Stimulated activated CD8-positive, alpha-beta memory T cell treated with anti-CD3 and anti-CD28 coated beads, Interleukin-7, amount 100 ng/mL, for 4 hours (primary cell): ENCODE measurements at regions not wholly inside any gene's neighbourhood (a gene's known extent, or its start where the extent isn't known, plus 50 kb on each side); places are given as distances from the start of the nearest gene placed in this dataset.

Experiments used
- DNase-seq, 2 donors: peaks; one replicate each; pipeline ENCODE4 v3.0.0-alpha.2; 2020; ENCODE audit warnings: low read depth in 2 of 2

DNA sequence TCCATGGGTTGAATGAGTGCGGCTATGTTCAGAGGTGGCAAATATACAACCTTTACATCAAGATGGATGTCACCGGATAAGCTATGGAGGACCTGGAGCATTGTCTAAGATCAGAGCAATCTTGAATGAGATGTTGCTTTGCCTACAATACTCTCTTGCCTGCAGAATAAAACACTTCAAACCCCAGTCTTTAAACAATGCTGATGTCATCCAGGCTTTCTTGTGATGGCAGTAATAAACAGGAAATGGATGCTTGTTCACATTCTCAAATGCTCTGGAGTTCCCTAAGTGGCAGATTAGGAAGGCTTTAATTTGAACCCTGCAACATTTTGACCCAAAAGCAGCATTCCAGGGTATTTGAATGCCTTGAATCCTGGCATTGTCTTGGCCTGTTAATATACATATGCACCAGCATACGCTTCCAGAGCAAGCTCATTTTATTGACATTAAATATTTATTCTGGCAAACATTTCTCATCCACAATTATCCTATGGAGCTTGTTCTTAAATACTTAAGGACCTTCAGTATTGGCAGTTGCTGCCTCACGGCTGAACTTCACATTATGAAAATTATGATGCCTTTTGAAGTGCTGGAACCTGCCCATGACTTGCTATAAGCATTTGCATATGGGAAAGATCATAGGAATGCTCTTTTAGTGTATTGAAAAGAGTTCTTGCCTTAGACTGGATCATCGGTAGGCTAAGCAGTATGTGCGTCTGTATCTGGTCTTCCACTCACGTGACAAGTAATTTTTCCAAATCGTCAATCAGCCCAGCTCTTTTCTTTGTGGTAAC is 422.7 kb downstream of the SIPA1L2 start:
- no peak for DNase-seq

- DNase-seq, result no peak
Measured at GRCh38 chr1:232204269-232204668, 425.7 kb downstream of the SIPA1L2 start.

DNA sequence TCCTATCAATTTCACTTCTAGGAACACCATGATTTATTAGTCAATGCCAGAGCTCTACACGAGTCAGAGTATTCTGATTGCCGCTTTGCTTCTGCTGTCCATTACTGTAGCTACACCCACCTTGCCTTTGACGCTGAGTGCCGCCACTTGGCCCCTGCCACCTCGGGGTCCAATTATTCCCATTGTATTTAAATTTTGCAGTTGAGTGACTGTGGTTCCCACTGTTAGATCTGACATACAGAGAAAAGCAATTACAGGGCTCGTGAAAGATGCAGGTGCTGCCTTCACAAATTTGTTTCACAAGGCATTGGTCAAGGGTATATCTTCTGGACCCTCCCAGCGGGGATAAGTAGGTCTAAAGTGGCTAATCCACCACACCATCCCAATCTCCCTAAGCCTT is 428.9 kb downstream of the SIPA1L2 start:
- no peak for DNase-seq

DNA sequence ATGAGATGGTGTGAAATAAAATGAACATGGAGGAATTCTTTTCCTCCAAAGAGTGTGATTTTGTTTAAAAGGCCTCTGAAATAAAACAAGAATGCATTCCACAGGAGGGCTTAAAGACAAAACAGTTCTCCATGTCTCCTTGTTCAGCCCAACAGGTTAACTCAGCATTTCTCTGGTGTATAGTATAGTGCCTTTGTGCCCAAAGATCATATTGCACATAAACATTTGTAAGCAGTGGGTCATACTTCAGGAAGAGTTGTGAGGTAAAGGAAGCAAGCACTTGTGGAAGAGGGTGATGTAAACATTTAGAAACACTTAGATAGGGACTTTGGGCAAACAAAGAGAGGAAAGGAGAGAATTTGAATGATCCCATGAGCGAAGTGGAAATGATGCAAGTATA is 433.9 kb downstream of the SIPA1L2 start:
- no peak for DNase-seq

GRCh38 chr1:232194424-232194823 is 435.5 kb downstream of the SIPA1L2 start:
- DNase-seq, result no peak

DNA sequence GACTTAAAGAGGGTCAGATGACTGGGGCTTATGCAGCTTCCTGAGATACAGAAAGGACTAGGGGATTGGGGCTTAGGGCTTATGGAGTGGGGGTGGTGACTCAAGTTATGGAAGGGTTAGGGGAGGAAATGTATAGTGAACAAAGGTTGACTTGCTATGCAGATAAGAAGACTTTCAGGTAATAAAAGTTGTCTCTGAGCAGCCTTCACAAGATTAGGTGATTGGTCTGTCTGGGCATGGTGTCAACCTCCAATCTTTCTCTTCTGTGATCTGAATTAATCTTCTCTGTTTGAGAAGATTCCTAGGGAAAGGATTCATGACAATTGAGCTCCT is 436.5 kb downstream of the SIPA1L2 start:
- DNase-seq, result no peak

DNA sequence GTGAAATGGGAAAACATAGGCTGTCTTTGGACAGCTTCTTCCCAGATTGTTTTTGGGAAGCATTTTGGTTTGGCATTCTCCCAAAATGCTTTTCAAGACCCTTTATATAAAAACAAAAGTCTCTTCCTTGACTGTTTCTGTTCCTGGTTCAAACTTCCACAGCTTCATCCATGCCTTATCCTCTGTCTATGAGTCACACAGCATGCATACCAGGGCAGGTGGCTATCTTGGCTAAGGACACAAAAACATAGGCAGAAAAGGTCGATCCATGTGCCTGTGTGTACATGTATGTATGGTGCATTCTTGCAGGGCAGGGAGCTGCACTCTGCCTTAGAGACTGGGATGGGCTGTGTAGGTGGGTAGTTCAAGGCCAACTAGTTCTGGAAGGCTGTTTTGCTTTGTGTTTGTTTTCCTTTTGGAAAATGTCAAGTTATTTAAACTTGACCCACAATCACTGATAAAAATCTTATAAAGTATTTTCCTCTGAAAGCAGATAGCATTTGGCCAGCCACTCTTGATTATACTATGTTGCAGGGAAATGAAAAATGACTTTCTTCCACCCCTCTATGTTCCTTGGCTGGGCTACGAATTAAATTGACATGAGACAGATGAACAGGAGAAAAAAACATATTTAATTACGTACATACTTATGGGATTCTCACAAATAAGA is 437.0 kb downstream of the SIPA1L2 start:
- DNase-seq, result no peak

DNA sequence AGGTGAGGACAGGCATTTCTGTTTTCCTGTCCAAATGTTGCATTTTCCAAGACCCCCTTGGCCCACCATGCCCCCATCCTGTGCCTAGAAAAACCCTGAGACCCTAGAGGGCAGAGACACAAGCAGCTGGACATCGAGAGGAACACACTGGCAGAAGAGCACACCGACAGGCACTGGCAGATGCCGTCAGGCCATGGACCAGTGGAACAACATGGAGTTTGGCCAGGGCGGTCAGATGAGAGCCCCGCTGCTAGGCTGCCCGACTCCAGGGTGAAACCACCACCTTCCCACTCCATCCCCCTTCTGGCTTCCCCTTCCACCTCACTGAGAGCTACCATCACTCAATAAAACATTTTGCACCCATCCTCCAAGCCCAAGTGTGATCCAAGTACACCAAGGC is 438.4 kb downstream of the SIPA1L2 start:
- no peak for DNase-seq

DNA sequence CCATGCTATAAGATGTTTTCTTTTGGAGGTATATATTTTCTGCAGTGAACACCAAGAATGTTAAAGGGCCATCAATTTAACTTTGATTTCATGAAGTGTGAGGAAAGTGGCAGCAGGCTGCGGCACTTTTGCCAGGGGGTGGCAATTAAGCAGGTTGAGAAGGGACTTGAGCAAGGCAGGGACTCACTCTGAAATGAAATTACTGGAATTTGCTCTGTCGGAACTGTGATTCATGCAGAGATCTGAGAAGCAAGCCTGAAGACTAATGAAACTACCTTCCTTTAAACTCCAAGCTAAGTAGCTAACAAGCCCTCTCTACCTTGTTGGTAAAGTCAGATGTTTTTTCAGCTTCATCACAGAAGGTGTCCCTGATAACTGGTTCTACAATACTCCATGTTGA is 441.6 kb downstream of the SIPA1L2 start:
- DNase-seq, result no peak

DNA sequence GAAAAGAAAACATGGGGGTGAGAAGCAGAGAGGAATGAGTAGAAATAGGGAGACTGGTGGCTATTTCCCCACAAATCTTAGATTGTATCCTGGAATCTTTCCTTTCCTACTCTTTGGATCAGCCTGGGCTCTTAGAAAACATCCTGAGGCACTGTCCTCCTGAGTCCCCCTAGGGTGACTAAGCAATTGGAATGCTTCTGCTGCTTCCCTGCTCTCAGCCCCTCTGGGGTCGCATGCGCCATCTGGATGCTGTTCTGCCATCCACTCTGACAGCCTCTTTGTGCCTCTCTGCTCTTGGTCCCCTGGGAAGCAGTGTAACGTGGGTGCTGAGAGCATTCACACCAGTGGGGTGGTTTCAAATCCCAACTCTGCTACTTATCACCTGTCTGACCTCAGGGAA is 443.0 kb downstream of the SIPA1L2 start:
- DNase-seq, result no peak

GRCh38 chr1:232184561-232185530 is 445.1 kb downstream of the SIPA1L2 start:
- no peak for DNase-seq

DNA sequence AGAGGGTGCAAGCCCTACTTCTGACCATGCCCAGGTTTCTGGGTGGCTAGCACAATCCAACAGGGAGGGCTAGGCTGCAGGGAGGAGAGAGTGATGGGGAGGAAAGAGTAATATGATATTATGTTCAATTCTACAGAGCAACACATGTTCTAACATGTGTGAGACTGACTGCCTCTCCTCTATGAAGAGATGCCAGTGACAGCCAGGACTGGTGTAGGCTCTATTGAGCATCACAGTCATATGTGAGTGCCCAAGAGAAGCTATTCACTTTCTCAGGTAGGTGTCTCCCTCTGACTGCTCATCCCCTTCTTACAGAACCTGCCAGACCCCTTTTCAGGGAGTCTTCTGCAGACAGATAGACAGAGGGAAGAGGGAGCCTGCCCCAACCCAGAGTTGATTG is 446.1 kb downstream of the SIPA1L2 start:
- no peak for DNase-seq

DNA sequence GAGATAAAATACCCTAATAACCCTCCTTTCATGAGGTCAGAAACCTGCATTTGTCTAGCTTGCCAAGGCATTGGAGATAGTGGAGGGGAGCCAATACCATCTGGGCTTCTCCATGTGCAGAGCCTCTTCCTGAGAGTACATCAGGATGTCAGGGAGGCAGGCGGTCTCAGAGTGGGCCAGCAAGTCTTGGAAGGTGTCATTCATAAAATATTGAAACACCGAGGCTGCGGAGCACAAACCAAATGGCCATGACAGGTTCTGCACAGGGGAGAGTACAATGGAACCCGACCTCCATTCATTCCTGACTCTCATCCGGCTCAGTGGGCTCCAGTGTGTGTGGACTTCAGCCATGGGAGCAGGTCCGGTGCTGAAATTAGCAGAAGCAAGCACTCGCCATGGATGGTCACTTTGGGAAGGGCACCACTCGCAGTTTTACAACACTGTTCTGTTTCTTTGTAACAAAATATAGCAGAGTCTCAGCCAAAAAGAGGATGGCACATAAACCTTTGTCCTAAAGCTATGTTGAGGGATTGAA is 446.6 kb downstream of the SIPA1L2 start:
- DNase-seq, result no peak

DNA sequence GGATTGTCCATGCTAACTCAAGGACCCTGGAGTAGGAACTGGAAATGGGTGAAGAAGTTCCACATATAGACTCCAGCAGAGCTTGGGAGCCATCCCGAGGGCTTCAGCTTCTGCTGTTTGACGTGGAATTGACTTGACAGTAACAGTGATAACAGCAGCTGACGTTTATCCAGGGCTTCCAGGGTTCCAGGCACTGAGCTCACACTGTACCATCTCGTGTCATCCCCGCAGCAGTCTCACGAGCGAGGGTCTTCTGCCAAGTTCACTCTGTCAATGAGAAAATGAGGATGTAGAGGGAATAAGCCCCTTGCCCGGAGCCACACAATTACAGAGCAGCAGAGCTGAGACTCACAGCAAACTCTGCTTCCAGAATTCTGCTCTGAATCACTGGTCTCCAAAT is 447.7 kb downstream of the SIPA1L2 start:
- no peak for DNase-seq

DNA sequence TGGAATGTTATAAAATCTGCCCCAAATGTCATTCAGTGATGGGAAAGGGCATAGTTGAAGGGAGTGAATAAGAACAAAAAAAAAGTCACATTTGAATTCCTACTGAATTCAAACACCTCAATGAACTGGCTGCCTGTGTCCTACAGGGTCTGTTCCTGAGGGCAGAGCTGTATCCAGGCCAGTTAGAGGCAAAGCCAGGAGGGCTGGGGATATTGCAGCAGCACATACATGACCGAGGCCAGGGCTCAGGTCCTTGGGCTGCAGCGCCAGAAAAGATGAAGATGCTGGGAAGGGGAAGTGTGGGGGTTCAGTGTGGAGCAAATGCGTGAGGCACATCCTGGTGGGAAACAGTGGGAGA is 449.2 kb downstream of the SIPA1L2 start:
- no peak for DNase-seq

GRCh38 chr1:232179896-232180778 is 449.8 kb downstream of the SIPA1L2 start:
- no peak for DNase-seq

GRCh38 chr1:232178191-232178590 is 451.7 kb downstream of the SIPA1L2 start:
- DNase-seq, result no peak

GRCh38 chr1:232177438-232177837 is 452.5 kb downstream of the SIPA1L2 start:
- DNase-seq, result no peak

DNA sequence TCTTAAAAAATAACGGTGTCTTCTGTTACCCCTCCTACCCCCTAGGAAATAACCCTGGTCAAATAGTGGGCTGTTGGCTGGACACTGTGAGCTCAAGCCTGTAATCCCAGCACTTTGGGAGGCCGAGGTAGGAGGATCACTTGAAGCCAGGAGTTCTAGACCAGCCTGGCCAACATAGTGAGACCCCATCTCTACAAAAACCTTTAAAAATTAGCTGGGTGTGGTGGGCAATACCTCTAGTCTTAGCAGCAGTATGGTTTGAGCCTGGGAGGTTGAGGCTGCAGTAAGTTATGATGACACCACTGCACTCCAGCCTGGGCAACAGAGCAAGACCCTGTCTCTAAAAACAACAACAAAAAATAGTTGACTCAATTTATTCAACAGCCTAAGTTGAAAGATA is 453.7 kb downstream of the SIPA1L2 start:
- no peak for DNase-seq

GRCh38 chr1:232174306-232174705 is 455.6 kb downstream of the SIPA1L2 start:
- no peak for DNase-seq

DNA sequence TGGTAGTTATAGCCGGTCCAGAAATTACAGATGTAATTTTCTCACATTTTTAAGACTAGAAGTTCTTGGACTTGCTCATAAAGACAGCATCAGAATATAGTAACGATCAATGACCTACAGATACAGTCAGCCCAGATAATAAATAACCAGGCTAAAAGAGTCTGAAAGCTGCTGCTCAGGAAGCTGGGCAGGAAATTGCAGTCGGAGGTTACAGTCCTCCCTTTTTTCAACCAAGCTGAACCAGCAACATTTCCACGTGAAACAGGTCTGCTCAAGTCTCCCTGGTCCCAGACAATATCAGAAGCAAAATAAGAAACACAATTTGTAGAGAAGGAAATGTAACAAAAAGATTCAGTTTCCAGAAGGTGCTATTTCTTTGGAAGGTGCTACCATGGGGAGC is 457.4 kb downstream of the SIPA1L2 start:
- DNase-seq, result no peak
